ENCODE measurements at regions not wholly inside any gene's neighbourhood (a gene's known extent, or its start where the extent isn't known, plus 50 kb on each side); places are given as distances from the start of the nearest gene placed in this dataset.

DNA sequence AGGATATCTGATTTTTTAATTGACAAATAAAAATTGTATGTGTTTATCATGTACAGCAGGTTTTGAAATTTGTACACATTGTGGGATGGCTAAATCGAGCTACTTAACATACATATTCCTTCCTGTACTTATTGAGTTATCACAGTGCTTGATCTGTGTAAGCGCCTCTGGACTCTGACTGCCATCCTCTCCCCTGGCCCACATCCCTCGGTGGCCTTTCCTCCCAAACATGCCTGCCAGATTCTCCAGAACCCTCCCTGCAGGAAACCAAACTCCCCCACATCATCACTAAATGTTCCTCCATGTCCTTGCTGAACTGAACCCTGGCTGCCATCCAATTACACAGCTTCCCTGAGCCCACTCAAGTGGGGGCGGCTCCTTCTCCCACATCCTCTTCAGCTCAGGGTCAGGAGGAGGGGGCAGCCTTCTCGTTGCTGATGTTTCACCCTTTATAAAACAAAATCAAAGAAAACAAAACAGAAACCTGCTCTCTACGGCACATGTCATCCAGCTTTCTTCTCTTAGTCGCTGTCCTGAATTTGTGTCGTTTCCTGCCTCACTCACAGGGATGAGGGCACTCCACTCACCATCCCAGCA, 97.1 kb upstream of the SPATA13 start:
- Histone ChIP-seq H3K9me3 (no peaks in the 10 kb centered on the region), H3K27me3 (no peaks in the 10 kb centered on the region; the same call in 1 of the 2 replicates), H3K36me3 (no peaks in the 10 kb centered on the region), H3K4me1 (no peaks in the 10 kb centered on the region), H3K4me3 (ENCODE audit: low read depth, low read length) (no peak overlapping the region)
- DNase-seq: no peak
- TF ChIP-seq, protein P1, sequence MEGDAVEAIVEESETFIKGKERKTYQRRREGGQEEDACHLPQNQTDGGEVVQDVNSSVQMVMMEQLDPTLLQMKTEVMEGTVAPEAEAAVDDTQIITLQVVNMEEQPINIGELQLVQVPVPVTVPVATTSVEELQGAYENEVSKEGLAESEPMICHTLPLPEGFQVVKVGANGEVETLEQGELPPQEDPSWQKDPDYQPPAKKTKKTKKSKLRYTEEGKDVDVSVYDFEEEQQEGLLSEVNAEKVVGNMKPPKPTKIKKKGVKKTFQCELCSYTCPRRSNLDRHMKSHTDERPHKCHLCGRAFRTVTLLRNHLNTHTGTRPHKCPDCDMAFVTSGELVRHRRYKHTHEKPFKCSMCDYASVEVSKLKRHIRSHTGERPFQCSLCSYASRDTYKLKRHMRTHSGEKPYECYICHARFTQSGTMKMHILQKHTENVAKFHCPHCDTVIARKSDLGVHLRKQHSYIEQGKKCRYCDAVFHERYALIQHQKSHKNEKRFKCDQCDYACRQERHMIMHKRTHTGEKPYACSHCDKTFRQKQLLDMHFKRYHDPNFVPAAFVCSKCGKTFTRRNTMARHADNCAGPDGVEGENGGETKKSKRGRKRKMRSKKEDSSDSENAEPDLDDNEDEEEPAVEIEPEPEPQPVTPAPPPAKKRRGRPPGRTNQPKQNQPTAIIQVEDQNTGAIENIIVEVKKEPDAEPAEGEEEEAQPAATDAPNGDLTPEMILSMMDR (IDR thresholded peaks at IDR 0.05; ENCODE audit: low read depth, low read length): no peak

DNA sequence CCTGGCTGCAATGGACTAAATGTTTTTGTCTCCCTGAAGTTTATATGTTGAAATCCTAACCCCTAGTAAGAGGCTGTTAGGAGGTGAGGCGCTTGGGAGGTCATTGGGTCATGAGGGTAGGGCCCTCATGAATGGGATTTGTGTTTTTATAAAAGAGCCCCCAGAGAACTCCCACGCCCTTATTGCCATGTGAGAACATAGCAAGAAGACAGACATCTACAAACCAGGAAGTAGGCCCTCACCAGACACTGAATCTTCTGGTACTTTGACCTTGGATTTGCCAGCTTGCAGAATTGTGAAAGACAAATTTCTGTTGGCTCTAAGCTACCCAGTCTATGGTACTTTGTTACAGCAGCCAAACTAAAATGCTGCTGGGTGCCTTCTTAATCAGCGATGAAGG, 96.1 kb upstream of the SPATA13 start:
- Histone ChIP-seq H3K4me1 (no peaks in the 10 kb centered on the region), H3K36me3 (no peaks in the 10 kb centered on the region), H3K4me3 (ENCODE audit: low read depth, low read length) (no peak overlapping the region), H3K27me3 (no peaks in the 10 kb centered on the region; the same call in 1 of the 2 replicates), H3K9me3 (no peaks in the 10 kb centered on the region)
- TF ChIP-seq, protein P1 (IDR thresholded peaks at IDR 0.05; ENCODE audit: low read depth, low read length): no peak
- DNase-seq: no peak

DNA sequence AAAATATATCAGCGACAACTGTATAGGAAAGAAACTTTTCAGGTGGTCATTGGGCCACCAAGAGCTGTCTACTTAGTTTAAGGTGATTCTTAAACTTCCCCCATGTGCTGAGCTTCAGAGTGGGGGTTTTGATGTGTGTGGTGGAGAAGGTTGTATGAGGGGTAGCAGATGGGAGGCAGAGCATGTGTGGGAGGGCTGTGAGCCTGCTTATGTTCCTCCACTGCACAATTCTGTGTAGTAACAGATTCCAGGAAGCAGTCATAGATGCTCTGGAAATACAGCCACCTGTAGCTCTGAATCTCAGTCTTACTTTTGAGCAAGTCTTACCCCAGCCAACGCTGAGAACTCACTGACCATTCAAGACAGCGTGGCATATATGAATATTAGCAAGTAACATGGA, 95.3 kb upstream of the SPATA13 start:
- H3K9me3 ChIP-seq: no peaks in the 10 kb centered on the region
- H3K36me3 ChIP-seq: no peaks in the 10 kb centered on the region
- no peak for DNase-seq
- no peaks in the 10 kb centered on the region for H3K4me1 ChIP-seq
- TF ChIP-seq, protein P1 (IDR thresholded peaks at IDR 0.05; ENCODE audit: low read depth, low read length): no peak
- H3K4me3 ChIP-seq (ENCODE audit: low read depth, low read length): no peak overlapping the region
- no peaks in the 10 kb centered on the region; the same call in 1 of the 2 replicates for H3K27me3 ChIP-seq

DNA sequence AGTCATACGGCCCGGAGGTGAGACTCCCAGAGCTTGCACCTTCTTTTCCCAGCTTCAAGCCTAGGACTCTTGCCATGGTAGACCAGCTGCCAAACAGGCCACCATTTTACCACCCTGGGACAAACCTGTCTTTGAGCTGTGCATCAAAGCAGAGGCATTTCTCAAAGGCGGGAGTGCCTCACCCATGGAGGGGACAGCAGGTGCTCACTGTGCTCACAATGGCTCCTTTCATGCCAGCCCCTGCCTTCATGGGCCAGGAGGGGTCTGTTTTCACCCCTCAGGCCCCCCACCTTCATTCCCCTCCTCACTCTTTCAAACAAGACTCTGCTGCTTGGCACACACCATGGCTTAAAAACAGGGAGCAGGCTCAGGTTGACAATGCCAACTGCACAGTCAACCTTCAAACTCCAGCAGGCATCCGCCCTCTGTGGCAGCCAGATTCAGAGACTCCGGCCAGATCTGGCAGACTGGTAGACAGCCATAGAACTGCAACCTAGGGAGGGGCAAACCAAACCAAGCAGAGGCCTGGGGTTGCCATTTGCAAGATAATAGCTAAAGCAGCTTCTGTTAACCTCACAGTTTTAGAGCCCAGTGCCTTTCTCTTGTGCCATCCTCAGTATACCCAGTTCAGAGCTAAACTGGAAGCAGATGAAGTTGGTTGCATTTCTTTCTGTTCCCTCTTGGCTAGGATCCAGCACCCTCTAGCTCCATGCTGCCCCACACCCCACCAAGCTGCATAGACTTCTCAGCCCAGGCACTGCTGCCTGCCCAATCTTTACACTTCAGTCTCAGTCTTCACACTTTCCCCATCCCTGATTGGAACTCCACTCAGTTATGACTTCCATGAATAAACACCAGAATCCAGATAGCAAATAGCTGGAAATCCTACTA, 93.9 kb upstream of the SPATA13 start:
- Histone ChIP-seq H3K4me3 (ENCODE audit: low read depth, low read length) (no peak overlapping the region), H3K9me3 (no peaks in the 10 kb centered on the region), H3K4me1 (no peaks in the 10 kb centered on the region), H3K36me3 (no peaks in the 10 kb centered on the region), H3K27me3 (no peaks in the 10 kb centered on the region)
- DNase-seq: no peak
- TF ChIP-seq, protein P1 (IDR thresholded peaks at IDR 0.05; ENCODE audit: low read depth, low read length): no peak

DNA sequence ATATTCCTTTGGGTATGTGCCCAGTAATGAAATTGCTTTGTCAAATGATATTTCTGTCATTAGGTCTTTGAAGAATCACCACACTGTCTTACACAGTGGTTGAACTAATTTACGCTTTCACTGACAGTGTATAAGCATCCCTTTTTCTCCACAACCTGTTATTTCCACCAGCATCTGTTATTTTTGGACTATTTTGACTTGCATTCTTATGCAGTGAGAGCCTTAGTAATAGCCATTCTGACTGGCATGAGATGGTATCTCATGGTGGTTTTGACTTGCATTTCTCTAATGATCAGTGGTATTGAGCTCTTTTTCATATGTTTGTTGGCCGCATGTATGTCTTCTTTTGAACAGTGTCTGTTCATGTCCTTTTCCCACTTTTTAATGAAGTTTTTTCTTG, 92.0 kb upstream of the SPATA13 start:
- no peaks in the 10 kb centered on the region for H3K27me3 ChIP-seq
- no peaks in the 10 kb centered on the region for H3K36me3 ChIP-seq
- DNase-seq: no peak
- TF ChIP-seq, protein P1 (IDR thresholded peaks at IDR 0.05; ENCODE audit: low read depth, low read length): no peak
- no peaks in the 10 kb centered on the region for H3K9me3 ChIP-seq
- no peaks in the 10 kb centered on the region for H3K4me1 ChIP-seq
- H3K4me3 ChIP-seq (ENCODE audit: low read depth, low read length): no peak overlapping the region

DNA sequence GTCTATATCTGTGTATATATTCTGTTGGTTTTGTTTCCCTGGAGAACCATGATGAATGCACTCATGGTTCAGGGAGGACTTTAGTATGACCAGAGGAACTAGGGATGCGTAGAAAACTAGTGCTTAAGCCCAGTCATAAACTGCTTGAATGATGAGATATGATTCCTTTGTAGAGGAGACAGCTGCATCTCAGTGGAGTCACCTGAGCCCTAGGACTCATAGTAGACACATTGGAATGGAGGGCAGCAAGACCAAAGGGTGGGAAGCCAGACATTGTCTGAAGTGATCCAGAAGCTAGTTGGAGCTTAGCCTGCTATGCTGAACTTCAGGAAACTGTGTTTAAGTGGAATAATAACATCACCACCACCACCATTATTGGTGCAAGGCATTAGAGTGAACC, 89.5 kb upstream of the SPATA13 start:
- Histone ChIP-seq H3K4me3 (ENCODE audit: low read depth, low read length) (no peak overlapping the region), H3K27me3 (no peaks in the 10 kb centered on the region), H3K9me3 (no peaks in the 10 kb centered on the region), H3K36me3 (no peaks in the 10 kb centered on the region), H3K4me1 (no peaks in the 10 kb centered on the region)
- TF ChIP-seq, protein P1 (IDR thresholded peaks at IDR 0.05; ENCODE audit: low read depth, low read length): no peak
- DNase-seq: no peak

Data from BE2C (cell line).